SK-N-SH (cell line): ENCODE measurements at regions not wholly inside any gene's neighbourhood (a gene's known extent, or its start where the extent isn't known, plus 50 kb on each side); places are given as distances from the start of the nearest gene placed in this dataset.

Source experiments
- CTCF ChIA-PET: fragments of 300-600, 350-600 bp; formaldehyde crosslinking; extraction: SDS; loops from one replicate; lab custom pipeline; 2021; lab: Yijun Ruan, JAX
- POLR2A ChIA-PET: fragments of 350-600 bp; sonication (Branson Sonifier 250); formaldehyde crosslinking; extraction: SDS; loops from one replicate; lab custom pipeline; 2020; ENCODE audit warnings: antibody characterized with exemption, inconsistent platforms; lab: Yijun Ruan, JAX
- DNase-seq: peaks from one replicate; pipeline ENCODE4 v3.0.0; 2012
- H2AFZ ChIP-seq: fragments of 200-600 bp; sonication (generic); 2 replicates; pipeline ENCODE4 v1.8.1; 2016; ENCODE audit warnings: antibody characterized with exemption, mild to moderate bottlenecking, low read depth
- H3F3A ChIP-seq: fragments of 200-600 bp; sonication (generic); replicated peaks from 2 replicates; pipeline ENCODE3; 2016; ENCODE audit warnings: antibody characterized with exemption, mild to moderate bottlenecking; ENCODE audit not compliant: insufficient read depth
- H3K27ac ChIP-seq, 2 experiments: fragments of 200-500 bp in 1 of 2; fragments of 200-600 bp in 1 of 2; sonication (Bioruptor generic) in 1 of 2; sonication (generic), shearing (Covaris generic) in 1 of 2; 2 replicates each; pipeline versions ENCODE4 v1.5.1 to v1.6.1; 2014 to 2016; ENCODE audit warnings: low read depth in 2 of 2, inconsistent platforms in 1 of 2, low read length in 1 of 2, mild to moderate bottlenecking in 1 of 2, mixed read lengths in 1 of 2
- H3K27me3 ChIP-seq: fragments of 200-600 bp; sonication (generic), shearing (Covaris generic); 2 replicates; pipeline ENCODE4 v1.6.1; 2016; ENCODE audit warnings: mixed run types; ENCODE audit not compliant: insufficient read depth
- H3K36me3 ChIP-seq, 2 experiments: fragments of 200-500 bp in 1 of 2; fragments of 200-600 bp in 1 of 2; sonication (Bioruptor generic) in 1 of 2; sonication (generic) in 1 of 2; replicated peaks in 1 of 2; 2 replicates each; pipeline versions ENCODE3 to v1.5.1; 2014 to 2016; ENCODE audit warnings: low read length in 1 of 2, mild to moderate bottlenecking in 1 of 2; ENCODE audit not compliant: insufficient read depth in 2 of 2, control insufficient read depth in 1 of 2
- H3K4me1 ChIP-seq, 2 experiments: fragments of 200-500 bp in 1 of 2; fragments of 200-600 bp in 1 of 2; sonication (Bioruptor generic) in 1 of 2; sonication (generic), shearing (Covaris generic) in 1 of 2; 2 replicates each; pipeline versions ENCODE4 v1.5.1 to v1.6.1; 2014 to 2016; ENCODE audit warnings: low read depth in 1 of 2, low read length in 1 of 2, mixed run types in 1 of 2; ENCODE audit not compliant: insufficient read depth in 2 of 2, control insufficient read depth in 1 of 2
- H3K4me2 ChIP-seq: fragments of 200-600 bp; sonication (generic), shearing (Covaris generic); 2 replicates; pipeline ENCODE4 v1.6.1; 2017; ENCODE audit warnings: mixed run types
- H3K4me3 ChIP-seq, 2 experiments: fragments of 200-500 bp in 1 of 2; fragments of 200-600 bp in 1 of 2; sonication (Bioruptor generic) in 1 of 2; sonication (generic), shearing (Covaris generic) in 1 of 2; 2 replicates each; pipeline versions ENCODE4 v1.5.1 to v1.8.1; 2014 to 2016; ENCODE audit warnings: low read depth in 2 of 2, inconsistent platforms in 1 of 2, low read length in 1 of 2, mild to moderate bottlenecking in 1 of 2, mixed read lengths in 1 of 2, moderate library complexity in 1 of 2
- H3K79me2 ChIP-seq: fragments of 200-600 bp; sonication (generic); 2 replicates; pipeline ENCODE4 v1.8.1; 2017; ENCODE audit warnings: mild to moderate bottlenecking; ENCODE audit not compliant: insufficient read depth
- H3K9ac ChIP-seq: fragments of 200-600 bp; sonication (generic); 2 replicates; pipeline ENCODE4 v1.6.1; 2017; ENCODE audit warnings: mixed run types
- H3K9me2 ChIP-seq: fragments of 200-600 bp; sonication (generic); 2 replicates; pipeline ENCODE4 v1.6.1; 2017; ENCODE audit warnings: mixed run types
- H3K9me3 ChIP-seq: fragments of 200-600 bp; sonication (generic); 2 replicates; pipeline ENCODE4 v1.6.1; 2017; ENCODE audit warnings: mixed run types, mild to moderate bottlenecking, moderate library complexity
- H4K20me1 ChIP-seq: fragments of 200-600 bp; sonication (generic); 2 replicates; pipeline ENCODE4 v1.6.1; 2017; ENCODE audit warnings: mild to moderate bottlenecking, mixed run types; ENCODE audit not compliant: insufficient read depth
- CHD2 ChIP-seq: fragments of 150-350 bp; IDR thresholded peaks from 2 replicates; pipeline ENCODE4 v1.6.1; 2018; ENCODE audit warnings: low read length; ENCODE audit not compliant: partially characterized antibody
- ELF1 ChIP-seq: IDR thresholded peaks from 2 replicates; pipeline ENCODE4 v1.4.0; 2012
- EP300 ChIP-seq, 2 experiments: IDR thresholded peaks; 2 replicates each; pipeline versions ENCODE4 v1.4.0 to v1.6.1; 2012; ENCODE audit warnings: borderline replicate concordance in 1 of 2, low read depth in 1 of 2, low read length in 1 of 2
- EZH2phosphoT487 ChIP-seq: fragments of 200-600 bp; sonication (generic); IDR thresholded peaks from 2 replicates; pipeline ENCODE4 v1.6.1; 2017; ENCODE audit warnings: low read depth, mixed run types, mild to moderate bottlenecking, antibody characterized with exemption, moderate library complexity, borderline replicate concordance
- FOXJ3 ChIP-seq: sonication (generic); formaldehyde crosslinking; IDR thresholded peaks from 2 replicates; pipeline ENCODE4 v1.5.1; 2020; ENCODE audit warnings: mild to moderate bottlenecking, missing genetic modification reagents
- FOXM1 ChIP-seq: IDR thresholded peaks from 2 replicates; pipeline ENCODE4 v1.4.0; 2012; ENCODE audit warnings: low read depth, mild to moderate bottlenecking
- GABPA ChIP-seq: IDR thresholded peaks from 2 replicates; pipeline ENCODE4 v1.4.0; 2012; ENCODE audit warnings: low read depth, mild to moderate bottlenecking
- JUND ChIP-seq: IDR thresholded peaks from 2 replicates; pipeline ENCODE4 v1.4.0; 2012
- NRF1 ChIP-seq: IDR thresholded peaks from 2 replicates; pipeline ENCODE4 v1.6.1; 2012; ENCODE audit warnings: low read depth, mild to moderate bottlenecking, low read length
- POLR2AphosphoS5 ChIP-seq: IDR thresholded peaks from 2 replicates; pipeline ENCODE4 v1.6.1; 2012; ENCODE audit warnings: low read depth, low read length
- RAD21 ChIP-seq: IDR thresholded peaks from 2 replicates; pipeline ENCODE4 v1.6.1; 2012; ENCODE audit warnings: mild to moderate bottlenecking, low read length
- RFX5 ChIP-seq: IDR thresholded peaks from 2 replicates; pipeline ENCODE4 v1.6.1; 2012; ENCODE audit warnings: mild to moderate bottlenecking, improper control_type of control experiment, low read length
- SMC3 ChIP-seq: IDR thresholded peaks from 2 replicates; pipeline ENCODE4 v1.6.1; 2012; ENCODE audit warnings: low read depth, low read length, improper control_type of control experiment
- TAF1 ChIP-seq: IDR thresholded peaks from 2 replicates; pipeline ENCODE4 v1.6.1; 2012; ENCODE audit warnings: low read depth, mild to moderate bottlenecking, low read length, moderate library complexity, borderline replicate concordance
- WGBS: methylation state at CpG from one replicate; pipeline ENCODE4 v1.1.6; 2017; ENCODE audit warnings: low lambda C conversion rate; 5-methylcytosine and 5-hydroxymethylcytosine counted together
- TF ChIP-seq, protein P1 (sequence below): fragments of 150-350 bp; IDR thresholded peaks from 2 replicates; pipeline ENCODE4 v1.6.1; 2016; ENCODE audit warnings: mild to moderate bottlenecking, low read depth, low read length
- TF ChIP-seq, protein P2 (sequence below): IDR thresholded peaks from 2 replicates; pipeline ENCODE4; 2012
- TF ChIP-seq, protein P3 (sequence below): IDR thresholded peaks from 2 replicates; pipeline ENCODE4 v1.4.0; 2012; ENCODE audit warnings: low read depth, borderline replicate concordance
- TF ChIP-seq, protein P4 (sequence below): IDR thresholded peaks from 2 replicates; pipeline ENCODE4 v1.4.0; 2012; ENCODE audit warnings: low read depth

DNA sequence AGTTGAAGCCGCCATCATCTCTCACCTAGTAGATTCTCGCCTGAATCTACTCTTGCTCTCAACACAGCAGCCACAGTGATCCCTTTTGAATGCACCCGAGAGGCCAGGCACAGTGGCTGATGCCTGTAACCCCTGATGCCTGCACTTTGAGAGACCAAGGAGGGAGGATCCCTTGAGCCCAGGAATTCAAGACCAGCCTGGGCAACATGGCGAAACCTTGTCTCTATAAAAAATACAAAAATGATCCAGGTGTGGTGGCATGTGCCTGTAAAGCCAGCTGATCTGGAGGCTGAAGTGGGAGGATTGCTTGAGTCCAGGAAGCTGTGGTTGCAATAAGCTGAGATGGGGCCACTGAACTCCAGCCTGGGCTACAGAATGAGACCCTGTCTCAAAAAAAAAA lies 60.3 kb upstream of the EML4 start:
- Histone ChIP-seq H3K9ac (no peak overlapping the region), H3K4me1 (peaks cover 3 to 8% of the 10 kb centered on the region in 2 experiments; a peak in 3 of 4 replicates), H3K4me3 (no peak overlapping the region), H2AFZ (no peak overlapping the region), H3K79me2 (no peaks in the 10 kb centered on the region), H3K9me2 (no peaks in the 10 kb centered on the region), H3K4me2 (no peak overlapping the region), H3K9me3 (no peaks in the 10 kb centered on the region), H4K20me1 (no peaks in the 10 kb centered on the region), H3K27me3 (no peaks in the 10 kb centered on the region), H3F3A (no peaks in the 10 kb centered on the region), H3K36me3 (no peaks in the 10 kb centered on the region), H3K27ac (no peak overlapping the region)
- POLR2A ChIA-PET, result no interaction called here
- CTCF ChIA-PET, result interaction anchor here (0.6 to 7.1 kb wide), 4 partner anchors 8 to 255 kb away, joined by 3 to 44 read pairs (median 3); no protein-coding TSS in a partner anchor
- no peak for DNase-seq
- 96% methylated on average over 4 of the region's 4 CpGs for WGBS
- TF ChIP-seq FOXM1 (no peak), ELF1 (no peak), RFX5 (no peak), EP300 (IDR thresholded peaks at IDR 0.05; ENCODE audit: borderline replicate concordance in 1 of 2, low read depth in 1 of 2, low read length in 1 of 2) (no peak), CHD2 (no peak), JUND (no peak), EZH2phosphoT487 (no peak), RAD21 (no peak), FOXJ3 (CRISPR knock-in tag) (no peak), GABPA (no peak), TAF1 (no peak), SMC3 (no peak), NRF1 (no peak)
- TF ChIP-seq, protein P1, sequence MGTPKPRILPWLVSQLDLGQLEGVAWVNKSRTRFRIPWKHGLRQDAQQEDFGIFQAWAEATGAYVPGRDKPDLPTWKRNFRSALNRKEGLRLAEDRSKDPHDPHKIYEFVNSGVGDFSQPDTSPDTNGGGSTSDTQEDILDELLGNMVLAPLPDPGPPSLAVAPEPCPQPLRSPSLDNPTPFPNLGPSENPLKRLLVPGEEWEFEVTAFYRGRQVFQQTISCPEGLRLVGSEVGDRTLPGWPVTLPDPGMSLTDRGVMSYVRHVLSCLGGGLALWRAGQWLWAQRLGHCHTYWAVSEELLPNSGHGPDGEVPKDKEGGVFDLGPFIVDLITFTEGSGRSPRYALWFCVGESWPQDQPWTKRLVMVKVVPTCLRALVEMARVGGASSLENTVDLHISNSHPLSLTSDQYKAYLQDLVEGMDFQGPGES, result no peak
- TF ChIP-seq, protein P2, sequence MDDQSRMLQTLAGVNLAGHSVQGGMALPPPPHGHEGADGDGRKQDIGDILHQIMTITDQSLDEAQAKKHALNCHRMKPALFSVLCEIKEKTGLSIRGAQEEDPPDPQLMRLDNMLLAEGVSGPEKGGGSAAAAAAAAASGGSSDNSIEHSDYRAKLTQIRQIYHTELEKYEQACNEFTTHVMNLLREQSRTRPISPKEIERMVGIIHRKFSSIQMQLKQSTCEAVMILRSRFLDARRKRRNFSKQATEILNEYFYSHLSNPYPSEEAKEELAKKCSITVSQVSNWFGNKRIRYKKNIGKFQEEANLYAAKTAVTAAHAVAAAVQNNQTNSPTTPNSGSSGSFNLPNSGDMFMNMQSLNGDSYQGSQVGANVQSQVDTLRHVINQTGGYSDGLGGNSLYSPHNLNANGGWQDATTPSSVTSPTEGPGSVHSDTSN, result no peak

DNA sequence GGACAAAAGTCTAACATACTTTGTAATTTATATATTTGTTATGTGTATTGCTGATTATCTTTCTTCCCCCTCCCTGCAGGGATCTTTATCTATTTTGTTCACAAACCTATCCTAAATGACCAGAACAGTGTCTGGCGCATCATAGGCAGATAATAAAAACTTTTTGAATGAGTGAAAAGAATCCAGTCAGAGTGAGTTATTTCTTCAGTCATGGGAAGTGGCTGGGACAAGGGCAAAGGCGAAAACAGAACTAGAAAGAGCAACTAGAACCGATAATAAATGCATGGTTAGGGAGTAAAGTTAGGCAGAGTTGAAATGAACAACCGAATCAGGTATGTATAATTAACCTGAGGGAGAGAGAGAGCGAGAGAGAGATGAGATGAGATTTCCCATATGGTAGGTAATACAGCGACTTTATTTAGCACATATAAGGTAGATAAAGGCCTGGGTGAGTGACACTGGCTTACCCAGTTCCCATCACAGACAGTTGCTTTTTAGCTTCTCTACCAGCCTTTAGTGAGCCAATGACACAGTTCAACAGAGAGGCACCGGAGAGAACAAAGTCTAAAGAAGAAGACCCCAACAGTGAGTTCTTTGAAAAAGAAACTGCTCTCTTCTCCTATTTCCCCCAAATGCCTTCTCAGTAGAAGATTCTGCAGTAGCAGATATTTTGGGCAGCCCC lies 59.1 kb upstream of the EML4 start:
- 94% methylated on average over 7 of the region's 7 CpGs for WGBS
- TF ChIP-seq POLR2AphosphoS5, result no peak
- TF ChIP-seq, protein P3, sequence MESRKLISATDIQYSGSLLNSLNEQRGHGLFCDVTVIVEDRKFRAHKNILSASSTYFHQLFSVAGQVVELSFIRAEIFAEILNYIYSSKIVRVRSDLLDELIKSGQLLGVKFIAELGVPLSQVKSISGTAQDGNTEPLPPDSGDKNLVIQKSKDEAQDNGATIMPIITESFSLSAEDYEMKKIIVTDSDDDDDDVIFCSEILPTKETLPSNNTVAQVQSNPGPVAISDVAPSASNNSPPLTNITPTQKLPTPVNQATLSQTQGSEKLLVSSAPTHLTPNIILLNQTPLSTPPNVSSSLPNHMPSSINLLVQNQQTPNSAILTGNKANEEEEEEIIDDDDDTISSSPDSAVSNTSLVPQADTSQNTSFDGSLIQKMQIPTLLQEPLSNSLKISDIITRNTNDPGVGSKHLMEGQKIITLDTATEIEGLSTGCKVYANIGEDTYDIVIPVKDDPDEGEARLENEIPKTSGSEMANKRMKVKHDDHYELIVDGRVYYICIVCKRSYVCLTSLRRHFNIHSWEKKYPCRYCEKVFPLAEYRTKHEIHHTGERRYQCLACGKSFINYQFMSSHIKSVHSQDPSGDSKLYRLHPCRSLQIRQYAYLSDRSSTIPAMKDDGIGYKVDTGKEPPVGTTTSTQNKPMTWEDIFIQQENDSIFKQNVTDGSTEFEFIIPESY, result no peak
- TF ChIP-seq, protein P4, sequence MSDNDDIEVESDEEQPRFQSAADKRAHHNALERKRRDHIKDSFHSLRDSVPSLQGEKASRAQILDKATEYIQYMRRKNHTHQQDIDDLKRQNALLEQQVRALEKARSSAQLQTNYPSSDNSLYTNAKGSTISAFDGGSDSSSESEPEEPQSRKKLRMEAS, result no peak
- no peaks in the 10 kb centered on the region for H3F3A ChIP-seq
- H3K4me1 ChIP-seq, result peaks cover 3 to 8% of the 10 kb centered on the region in 2 experiments; a peak in 3 of 4 replicates
- H3K9me2 ChIP-seq, result no peaks in the 10 kb centered on the region
- no peak overlapping the region for H2AFZ ChIP-seq
- no peak overlapping the region for H3K27ac ChIP-seq
- H3K27me3 ChIP-seq, result no peaks in the 10 kb centered on the region
- no peak overlapping the region for H3K9ac ChIP-seq
- no peak for DNase-seq
- H3K4me2 ChIP-seq, result no peak overlapping the region; the same call in 1 of the 2 replicates
- H3K4me3 ChIP-seq, result no peak overlapping the region
- ChIA-PET CTCF (interaction anchor here (1.2 to 7.1 kb wide), 5 partner anchors 11 to 257 kb away, joined by 3 to 44 read pairs (median 3); no protein-coding TSS in a partner anchor), POLR2A (interaction anchor here (1.4 kb wide), 1 partner anchor 23 kb away, joined by 4 read pairs; no protein-coding TSS in a partner anchor)
- H3K79me2 ChIP-seq, result no peaks in the 10 kb centered on the region
- H3K36me3 ChIP-seq, result no peaks in the 10 kb centered on the region
- no peaks in the 10 kb centered on the region for H4K20me1 ChIP-seq
- no peaks in the 10 kb centered on the region for H3K9me3 ChIP-seq
